Smooth muscle cell (in vitro differentiated cells): ENCODE measurements at regions not wholly inside any gene's neighbourhood (a gene's known extent, or its start where the extent isn't known, plus 50 kb on each side); places are given as distances from the start of the nearest gene placed in this dataset.
"Not testable (repeated sequence)": the region's sequence is repeated elsewhere in the genome, so short reads cannot be mapped to it uniquely, and the experiment has no call there.

Source experiments
- DNase-seq: peaks from one replicate; lab custom pipeline; 2025; ENCODE audit not compliant: unreplicated experiment; lab: John Stamatoyannopoulos, UW
- H2AFZ ChIP-seq: fragments of 200-600 bp; sonication (generic); 2 replicates; pipeline ENCODE4 v1.6.0; 2016; ENCODE audit warnings: antibody characterized with exemption, low read depth, mild to moderate bottlenecking
- H3F3A ChIP-seq: fragments of 200-600 bp; sonication (generic); 2 replicates; pipeline ENCODE4 v1.6.0; 2017; ENCODE audit warnings: antibody characterized with exemption, low read depth
- H3K27ac ChIP-seq: fragments of 200-600 bp; sonication (generic); 2 replicates; pipeline ENCODE4 v1.5.1; 2016; ENCODE audit warnings: low read depth, mild to moderate bottlenecking
- H3K27me3 ChIP-seq: fragments of 200-600 bp; sonication (generic); 2 replicates; pipeline ENCODE4 v1.6.1; 2016; ENCODE audit warnings: low read depth, mild to moderate bottlenecking
- H3K36me3 ChIP-seq: fragments of 200-600 bp; sonication (generic); 2 replicates; pipeline ENCODE4 v1.5.1; 2016; ENCODE audit warnings: low read depth
- H3K4me1 ChIP-seq: fragments of 200-600 bp; sonication (generic); 2 replicates; pipeline ENCODE4 v1.5.1; 2016; ENCODE audit warnings: low read depth
- H3K4me2 ChIP-seq: fragments of 200-600 bp; sonication (generic); 2 replicates; pipeline ENCODE4 v1.6.0; 2016; ENCODE audit warnings: mild to moderate bottlenecking
- H3K4me3 ChIP-seq: fragments of 200-600 bp; sonication (generic); 2 replicates; pipeline ENCODE4 v1.5.1; 2016; ENCODE audit warnings: mild to moderate bottlenecking
- H3K79me2 ChIP-seq: fragments of 200-600 bp; sonication (generic); 2 replicates; pipeline ENCODE4 v1.6.0; 2016; ENCODE audit warnings: low read depth, mild to moderate bottlenecking
- H3K9ac ChIP-seq: fragments of 200-600 bp; sonication (generic); 2 replicates; pipeline ENCODE4 v1.6.0; 2016; ENCODE audit warnings: low read depth
- H3K9me3 ChIP-seq: fragments of 200-600 bp; sonication (generic); replicated peaks from 2 replicates; pipeline ENCODE4 v1.5.1; 2016; ENCODE audit warnings: low read depth
- H4K20me1 ChIP-seq: fragments of 200-600 bp; sonication (generic); 2 replicates; pipeline ENCODE4 v1.6.0; 2016; ENCODE audit warnings: low read depth
- CTCF ChIP-seq: fragments of 200-600 bp; sonication (generic); IDR thresholded peaks from 2 replicates; pipeline ENCODE4 v1.5.1; 2017; ENCODE audit warnings: borderline replicate concordance, mild to moderate bottlenecking, antibody characterized with exemption; ENCODE audit not compliant: insufficient read depth, poor library complexity, severe bottlenecking
- WGBS: methylation state at CpG from one replicate; pipeline ENCODE4 v1.1.7; 2016; ENCODE audit warnings: low lambda C conversion rate; 5-methylcytosine and 5-hydroxymethylcytosine counted together

- peak; percentile 53 for DNase-seq
- not testable (repeated sequence) for H3K9ac ChIP-seq, H4K20me1 ChIP-seq, H3K27me3 ChIP-seq, H3K79me2 ChIP-seq, H3K4me1 ChIP-seq, H3F3A ChIP-seq, H3K9me3 ChIP-seq, H3K36me3 ChIP-seq, H3K27ac ChIP-seq, H2AFZ ChIP-seq
- TF ChIP-seq CTCF: peak; percentile 53
- H3K4me2 ChIP-seq: peak overlapping the region; percentile 79
- H3K4me3 ChIP-seq: peak overlapping the region; percentile 36
- 25% methylated on average over 36 of the region's 38 CpGs for WGBS
These were observed 145.0 kb downstream of the CCDC74A start for GRCh38 chr2:131672471-131673399.

- no peak overlapping the region for H2AFZ ChIP-seq
- H3K79me2 ChIP-seq: no peaks in the 10 kb centered on the region
- H3K9ac ChIP-seq: no peak overlapping the region
- H3K36me3 ChIP-seq: no peaks in the 10 kb centered on the region
- H3F3A ChIP-seq: no peaks in the 10 kb centered on the region
- H4K20me1 ChIP-seq: no peaks in the 10 kb centered on the region
- no peaks in the 10 kb centered on the region for H3K4me1 ChIP-seq
- peak overlapping the region; percentile 79 for H3K4me2 ChIP-seq
- peaks cover 9% of the 10 kb centered on the region for H3K27me3 ChIP-seq
- H3K4me3 ChIP-seq: peak overlapping the region; percentile 36
- DNase-seq: peak; percentile 38
- 12% methylated on average over 48 of the region's 48 CpGs for WGBS
- no peak overlapping the region for H3K27ac ChIP-seq
- H3K9me3 ChIP-seq: no peaks in the 10 kb centered on the region
- peak; percentile 86 for TF ChIP-seq CTCF
These were observed 145.9 kb downstream of the CCDC74A start for GRCh38 chr2:131673400-131674173.

- 11% methylated on average over 6 of the region's 6 CpGs for WGBS
- no peak overlapping the region for H3K27ac ChIP-seq
- H2AFZ ChIP-seq: no peak overlapping the region
- H3K36me3 ChIP-seq: no peaks in the 10 kb centered on the region
- H3K4me3 ChIP-seq: peak overlapping the region; percentile 28
- no peaks in the 10 kb centered on the region for H3K79me2 ChIP-seq
- H3K9me3 ChIP-seq: no peaks in the 10 kb centered on the region
- H3K4me2 ChIP-seq: peak overlapping the region; percentile 79
- DNase-seq: no peak
- no peaks in the 10 kb centered on the region for H4K20me1 ChIP-seq
- H3K27me3 ChIP-seq: peaks cover 9% of the 10 kb centered on the region
- no peak overlapping the region for H3K9ac ChIP-seq
- TF ChIP-seq CTCF: no peak
- no peaks in the 10 kb centered on the region for H3F3A ChIP-seq
- no peaks in the 10 kb centered on the region for H3K4me1 ChIP-seq
These were observed 146.5 kb downstream of the CCDC74A start for GRCh38 chr2:131674174-131674507.

GRCh38 chr2:131681611-131682121 lies 154.0 kb downstream of the CCDC74A start:
- Histone ChIP-seq H3K27ac (peak overlapping the region; percentile 92), H3K79me2 (peaks cover 19% of the 10 kb centered on the region), H3K4me2 (peak overlapping the region; percentile 94), H3K9ac (peak overlapping the region; percentile 92), H3K4me3 (peak overlapping the region; percentile 82), H2AFZ (peak overlapping the region; percentile 98), H3K4me1 (peaks cover 24% of the 10 kb centered on the region)
- WGBS: 49% methylated on average over 10 of the region's 10 CpGs
- not testable (repeated sequence) for H3K27me3 ChIP-seq, H3F3A ChIP-seq, DNase-seq, H4K20me1 ChIP-seq, H3K9me3 ChIP-seq, H3K36me3 ChIP-seq
